K562 (cell line): ENCODE measurements at regions not wholly inside any gene's neighbourhood (a gene's known extent, or its start where the extent isn't known, plus 50 kb on each side); places are given as distances from the start of the nearest gene placed in this dataset.

Source experiments
- MBD1 ChIP-seq: fragments of 250-450 bp; sonication (Bioruptor Pico); IDR thresholded peaks from 2 replicates; pipeline ENCODE4 v1.8.0; 2022; ENCODE audit warnings: inconsistent platforms
- MGA ChIP-seq: fragments of 450-650 bp; IDR thresholded peaks from 2 replicates; pipeline ENCODE4 v1.6.1; 2016; ENCODE audit warnings: mild to moderate bottlenecking, moderate library complexity
- RBFOX2 ChIP-seq: fragments of 200-400 bp; formaldehyde crosslinking; IDR thresholded peaks from 2 replicates; pipeline ENCODE4 v1.6.1; 2017; ENCODE audit warnings: low read depth, mild to moderate bottlenecking, low read length, moderate library complexity
- SP1 ChIP-seq: sonication (generic); formaldehyde crosslinking; IDR thresholded peaks from 2 replicates; pipeline ENCODE4 v1.8.1; 2022; ENCODE audit warnings: mild to moderate bottlenecking, missing genetic modification reagents
- STAT5B ChIP-seq: fragments of 250-450 bp; sonication (Bioruptor Pico); IDR thresholded peaks from 2 replicates; pipeline ENCODE4 v1.8.0; 2021; ENCODE audit warnings: mild to moderate bottlenecking, inconsistent platforms
- TBL1XR1 ChIP-seq, 2 experiments: IDR thresholded peaks; 2 replicates each; pipeline ENCODE4 v1.6.1; 2012; ENCODE audit warnings: improper control_type of control experiment in 2 of 2, low read length in 2 of 2, mild to moderate bottlenecking in 1 of 2
- TEAD1 ChIP-seq, 2 experiments: fragments of 450-650 bp in 1 of 2; sonication (generic) in 1 of 2; formaldehyde crosslinking; IDR thresholded peaks; 2 replicates each; pipeline versions ENCODE4 v1.4.0 to v1.8.0; 2020 to 2022; ENCODE audit warnings: mild to moderate bottlenecking in 2 of 2, missing genetic modification reagents in 1 of 2
- VEZF1 ChIP-seq: fragments of 200-800 bp; sonication (Bioruptor generic); IDR thresholded peaks from 2 replicates; pipeline ENCODE4 v1.6.1; 2017; ENCODE audit warnings: missing genetic modification characterization, missing compliant biosample characterization
- ZNF444 ChIP-seq: fragments of 250-450 bp; sonication (Bioruptor Pico); IDR thresholded peaks from 2 replicates; pipeline ENCODE4 v1.4.0; 2020; ENCODE audit warnings: mild to moderate bottlenecking, moderate library complexity
- ZNF695 ChIP-seq: fragments of 450-650 bp; formaldehyde crosslinking; IDR thresholded peaks from 2 replicates; pipeline ENCODE4 v1.4.0; 2020; ENCODE audit warnings: mild to moderate bottlenecking, moderate library complexity

- TF ChIP-seq MGA (no peak; the same call in 1 of the 2 replicates), ZNF444 (CRISPR knock-in tag) (no peak), STAT5B (CRISPR knock-in tag) (no peak), ZNF695 (no peak), RBFOX2 (peak; percentile 66), SP1 (CRISPR knock-in tag) (peak; percentile 49; the same call in 1 of the 2 replicates), TBL1XR1 (IDR thresholded peaks at IDR 0.05; ENCODE audit: low read length in 2 of 2) (peak; percentile 98 to 99), MBD1 (CRISPR knock-in tag) (no peak), VEZF1 (CRISPR knock-in tag) (peak; percentile 66; the same call in 1 of the 2 replicates), TEAD1 (CRISPR knock-in tag; IDR thresholded peaks at IDR 0.05) (peak; percentile 73 to 94; a peak in 3 of 4 replicates)
Measured at GRCh38 chr7:106568680-106569499, 92.1 kb downstream of the CCDC71L start (continued).
